Endothelial cell of umbilical vein (primary cell): ENCODE measurements at regions not wholly inside any gene's neighbourhood (a gene's known extent, or its start where the extent isn't known, plus 50 kb on each side); places are given as distances from the start of the nearest gene placed in this dataset.

Experiments
- BruUV-seq: library from RNA; stranded (reverse); fragments of 400-500 nt; replicated peaks from 2 replicates; lab custom pipeline; 2021; lab: Mats Ljungman, UMichigan
- CTCF ChIA-PET: fragments of 300-600, 350-600 bp; sonication (Branson Sonifier 250); formaldehyde crosslinking; loops from one replicate; lab custom pipeline; 2021; ENCODE audit warnings: antibody characterized with exemption, inconsistent platforms; lab: Charles Lee
- POLR2A ChIA-PET: fragments of 300-600, 350-600 bp; sonication (Branson Sonifier 250); formaldehyde crosslinking; loops from one replicate; lab custom pipeline; 2021; ENCODE audit warnings: antibody characterized with exemption, inconsistent platforms; lab: Charles Lee
- DNase-seq: peaks from one replicate; pipeline ENCODE4 v3.0.0-alpha.2; 2011; ENCODE audit warnings: low read depth, low spot score
- FAIRE-seq: peaks from 2 replicates; lab custom pipeline; 2011; peaks lifted over from hg19 to GRCh38; lab: Jason Lieb, UNC
- H2AFZ ChIP-seq: 2 replicates; pipeline ENCODE4 v1.6.0; 2012; ENCODE audit warnings: low read depth, low read length, control low read depth, inconsistent platforms
- H3K27ac ChIP-seq: 2 replicates; pipeline ENCODE4 v1.5.1; 2011; ENCODE audit warnings: low read depth, mild to moderate bottlenecking, control low read depth, low read length, moderate library complexity; ENCODE audit not compliant: insufficient read depth
- H3K27me3 ChIP-seq, 2 experiments: 2 replicates each; pipeline versions ENCODE4 v1.6.0 to v1.6.1; 2011; ENCODE audit warnings: low read length in 2 of 2, mixed read lengths in 1 of 2; ENCODE audit not compliant: control insufficient read depth in 2 of 2, insufficient read depth in 2 of 2
- H3K36me3 ChIP-seq, 2 experiments: 2 replicates in 1 of 2; 3 replicates in 1 of 2; pipeline ENCODE4 v1.5.1; 2011; ENCODE audit warnings: low read length in 2 of 2, mild to moderate bottlenecking in 1 of 2, moderate library complexity in 1 of 2; ENCODE audit not compliant: control insufficient read depth in 2 of 2, insufficient read depth in 2 of 2; ENCODE audit errors: extremely low read depth in 1 of 2
- H3K4me1 ChIP-seq: 3 replicates; pipeline ENCODE4 v1.5.1; 2011; ENCODE audit warnings: mild to moderate bottlenecking, low read length; ENCODE audit not compliant: control insufficient read depth, insufficient read depth; ENCODE audit errors: extremely low read depth
- H3K4me2 ChIP-seq: 2 replicates; pipeline ENCODE4 v1.6.1; 2011; ENCODE audit warnings: low read length, control low read depth, mixed read lengths; ENCODE audit not compliant: insufficient read depth
- H3K4me3 ChIP-seq, 3 experiments: fragments of 200-600 bp in 1 of 3; sonication (generic), shearing (Covaris generic) in 1 of 3; replicated peaks in 1 of 3; 2 replicates each; pipeline ENCODE4 v1.5.1; 2011 to 2016; ENCODE audit warnings: control low read depth in 3 of 3, low read length in 3 of 3, mild to moderate bottlenecking in 2 of 3, inconsistent platforms in 1 of 3, low read depth in 1 of 3, moderate library complexity in 1 of 3; ENCODE audit not compliant: insufficient read depth in 1 of 3
- H3K79me2 ChIP-seq: 2 replicates; pipeline ENCODE4 v1.6.0; 2012; ENCODE audit warnings: low read length, inconsistent platforms; ENCODE audit not compliant: control insufficient read depth, insufficient read depth
- H3K9ac ChIP-seq: replicated peaks from 2 replicates; pipeline ENCODE3; 2011; ENCODE audit warnings: low read length, control low read depth; ENCODE audit not compliant: insufficient read depth; ENCODE audit errors: extremely low read depth
- H3K9me1 ChIP-seq: replicated peaks from 3 replicates; pipeline ENCODE4 v1.6.0; 2011; ENCODE audit warnings: mild to moderate bottlenecking, low read length; ENCODE audit not compliant: control insufficient read depth, insufficient read depth; ENCODE audit errors: extremely low read depth
- H3K9me3 ChIP-seq: replicated peaks from 2 replicates; pipeline ENCODE4 v1.5.1; 2012; ENCODE audit warnings: low read length, inconsistent platforms; ENCODE audit not compliant: control insufficient read depth, insufficient read depth
- H4K20me1 ChIP-seq: replicated peaks from 2 replicates; pipeline ENCODE3; 2011; ENCODE audit warnings: mild to moderate bottlenecking, low read length; ENCODE audit not compliant: control insufficient read depth, insufficient read depth; ENCODE audit errors: extremely low read depth
- EZH2 ChIP-seq: IDR thresholded peaks from 2 replicates; pipeline ENCODE4 v1.6.1; 2012; ENCODE audit warnings: borderline replicate concordance, low read depth, mild to moderate bottlenecking, moderate library complexity, low read length, inconsistent platforms; ENCODE audit not compliant: severe bottlenecking
- FOS ChIP-seq: IDR thresholded peaks from 2 replicates; pipeline ENCODE4 v1.6.1; 2011; ENCODE audit warnings: mild to moderate bottlenecking, low read length, moderate library complexity, borderline replicate concordance; ENCODE audit not compliant: insufficient read depth
- GATA2 ChIP-seq: IDR thresholded peaks from 2 replicates; pipeline ENCODE4 v1.7.0; 2011; ENCODE audit warnings: low read depth, mild to moderate bottlenecking, moderate library complexity, mixed read lengths, low read length; ENCODE audit not compliant: insufficient read length, insufficient read depth
- JUN ChIP-seq: IDR thresholded peaks from 2 replicates; pipeline ENCODE4 v1.6.1; 2011; ENCODE audit warnings: borderline replicate concordance, low read depth; ENCODE audit not compliant: insufficient read length, insufficient read depth
- MYC ChIP-seq: IDR thresholded peaks from one replicate; pipeline ENCODE4 v1.6.1; 2011; ENCODE audit warnings: mild to moderate bottlenecking, low read depth, low read length
- POLR2A ChIP-seq: IDR thresholded peaks from 2 replicates; pipeline ENCODE4 v1.6.1; 2012; ENCODE audit warnings: low read depth, mild to moderate bottlenecking, control low read depth, low read length
- POLR2AphosphoS5 ChIP-seq: IDR thresholded peaks from 2 replicates; pipeline ENCODE4 v1.6.1; 2012; ENCODE audit warnings: low read depth, mild to moderate bottlenecking, control low read depth, low read length, moderate library complexity; ENCODE audit not compliant: insufficient read depth
- dilution Hi-C: fragments of 300-500 bp; cut with MboI; formaldehyde crosslinking; loops from one replicate; pipeline ENCODE4 v1.15.0; 2019; ENCODE audit warnings: low sequenced_read_pairs; ENCODE audit not compliant: extremely low pct_ligation_motif_present
- intact Hi-C: fragments of 100-400 bp; cut with micrococcal nuclease; formaldehyde crosslinking; loops from one replicate; pipeline ENCODE4 v1.10.0; 2022
- TF ChIP-seq, protein P1 (sequence below), 2 donors: IDR thresholded peaks; 1 replicate in 1 of 2; 2 replicates in 1 of 2; pipeline ENCODE4 v1.5.1; 2011; ENCODE audit warnings: low read length in 2 of 2, mild to moderate bottlenecking in 2 of 2, moderate library complexity in 2 of 2, control low read depth in 1 of 2, inconsistent platforms in 1 of 2, low read depth in 1 of 2; ENCODE audit not compliant: insufficient read depth in 1 of 2; ENCODE audit errors: extremely low read depth in 1 of 2
- TF ChIP-seq, protein P2 (sequence below): IDR thresholded peaks from 2 replicates; pipeline ENCODE4 v1.6.1; 2011; ENCODE audit not compliant: insufficient read depth, insufficient read length

DNA sequence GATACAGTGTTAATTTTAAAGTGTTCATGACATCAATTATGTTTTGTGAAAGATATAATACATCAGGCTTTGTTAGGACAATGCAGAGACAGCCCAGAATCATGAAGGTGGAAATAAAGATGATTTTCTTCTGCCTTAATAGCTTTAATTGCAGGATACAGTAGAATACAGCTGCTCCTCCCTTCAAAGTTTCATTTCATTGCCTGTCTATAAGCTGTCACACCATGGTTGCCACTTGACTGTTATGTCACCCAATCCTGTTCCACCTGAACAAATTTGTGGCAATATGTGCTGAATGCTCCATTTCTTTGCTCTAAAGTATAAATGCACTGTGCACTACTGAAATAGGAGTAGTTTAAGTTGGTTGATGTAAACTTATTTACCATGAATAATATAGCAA lies 537.8 kb upstream of the ROBO2 start:
- intact Hi-C loops: no loop called here
- ChIA-PET CTCF (no interaction called here), POLR2A (no interaction called here)
- Histone ChIP-seq H3K4me3 (no peak overlapping the region), H3K4me2 (no peak overlapping the region), H3K36me3 (no peaks in the 10 kb centered on the region), H2AFZ (no peak overlapping the region), H3K27me3 (no peaks in the 10 kb centered on the region), H4K20me1 (no peaks in the 10 kb centered on the region), H3K27ac (no peak overlapping the region), H3K9me3 (no peaks in the 10 kb centered on the region), H3K4me1 (no peaks in the 10 kb centered on the region), H3K9ac (no peak overlapping the region), H3K9me1 (no peaks in the 10 kb centered on the region), H3K79me2 (no peaks in the 10 kb centered on the region)
- dilution Hi-C loops: no loop called here
- BruUV-seq: no TSS peak
- no peak for TF ChIP-seq EZH2
- TF ChIP-seq JUN: no peak
- DNase-seq: no peak
- FAIRE-seq: no peak

DNA sequence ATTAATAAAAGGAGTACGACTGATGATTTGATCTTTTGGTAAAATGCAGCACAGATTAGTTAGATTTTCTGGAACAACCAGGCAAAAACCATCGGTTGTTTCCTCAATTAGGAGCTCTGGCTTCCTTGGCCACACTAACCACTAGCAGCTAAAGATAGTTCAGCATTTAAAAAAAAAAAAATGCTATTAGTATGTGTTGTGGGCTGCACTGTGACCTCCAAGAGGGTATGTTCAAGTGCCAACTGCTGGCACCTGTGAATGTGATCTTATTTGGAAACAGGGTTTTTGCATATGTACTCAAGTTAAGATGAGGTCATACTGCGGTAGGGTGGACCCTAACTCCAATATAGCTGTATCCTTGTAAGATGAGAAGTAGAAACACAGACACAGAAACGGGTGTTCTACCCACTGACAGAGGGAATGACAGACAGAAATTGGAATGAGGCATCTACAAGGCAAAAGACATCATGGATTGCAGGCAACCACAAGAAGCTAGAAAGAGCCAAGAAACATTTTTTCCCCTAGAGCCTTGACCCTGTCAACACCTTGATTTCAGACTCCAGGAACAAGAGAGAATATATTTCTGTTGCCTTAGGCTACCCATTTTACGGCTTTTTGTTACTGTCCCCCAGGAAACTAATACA lies 534.6 kb upstream of the ROBO2 start:
- H3K79me2 ChIP-seq: no peaks in the 10 kb centered on the region
- no peak overlapping the region for H3K27ac ChIP-seq
- dilution Hi-C loops (no loop called here), intact Hi-C loops (no loop called here)
- no peaks in the 10 kb centered on the region for H3K4me1 ChIP-seq
- H3K9me3 ChIP-seq: no peaks in the 10 kb centered on the region
- H3K9ac ChIP-seq: no peak overlapping the region
- no TSS peak for BruUV-seq
- TF ChIP-seq JUN (no peak), POLR2A (no peak), POLR2AphosphoS5 (no peak), MYC (no peak), FOS (no peak), GATA2 (no peak), EZH2 (no peak)
- TF ChIP-seq, protein P1, sequence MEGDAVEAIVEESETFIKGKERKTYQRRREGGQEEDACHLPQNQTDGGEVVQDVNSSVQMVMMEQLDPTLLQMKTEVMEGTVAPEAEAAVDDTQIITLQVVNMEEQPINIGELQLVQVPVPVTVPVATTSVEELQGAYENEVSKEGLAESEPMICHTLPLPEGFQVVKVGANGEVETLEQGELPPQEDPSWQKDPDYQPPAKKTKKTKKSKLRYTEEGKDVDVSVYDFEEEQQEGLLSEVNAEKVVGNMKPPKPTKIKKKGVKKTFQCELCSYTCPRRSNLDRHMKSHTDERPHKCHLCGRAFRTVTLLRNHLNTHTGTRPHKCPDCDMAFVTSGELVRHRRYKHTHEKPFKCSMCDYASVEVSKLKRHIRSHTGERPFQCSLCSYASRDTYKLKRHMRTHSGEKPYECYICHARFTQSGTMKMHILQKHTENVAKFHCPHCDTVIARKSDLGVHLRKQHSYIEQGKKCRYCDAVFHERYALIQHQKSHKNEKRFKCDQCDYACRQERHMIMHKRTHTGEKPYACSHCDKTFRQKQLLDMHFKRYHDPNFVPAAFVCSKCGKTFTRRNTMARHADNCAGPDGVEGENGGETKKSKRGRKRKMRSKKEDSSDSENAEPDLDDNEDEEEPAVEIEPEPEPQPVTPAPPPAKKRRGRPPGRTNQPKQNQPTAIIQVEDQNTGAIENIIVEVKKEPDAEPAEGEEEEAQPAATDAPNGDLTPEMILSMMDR (IDR thresholded peaks at IDR 0.05; ENCODE audit: extremely low read depth in 1 of 2, insufficient read depth in 1 of 2, low read depth in 1 of 2, low read length in 2 of 2): no peak
- TF ChIP-seq, protein P2, sequence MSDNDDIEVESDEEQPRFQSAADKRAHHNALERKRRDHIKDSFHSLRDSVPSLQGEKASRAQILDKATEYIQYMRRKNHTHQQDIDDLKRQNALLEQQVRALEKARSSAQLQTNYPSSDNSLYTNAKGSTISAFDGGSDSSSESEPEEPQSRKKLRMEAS: no peak
- H3K36me3 ChIP-seq: no peaks in the 10 kb centered on the region
- H3K9me1 ChIP-seq: no peaks in the 10 kb centered on the region
- H3K4me2 ChIP-seq: no peak overlapping the region
- no peak overlapping the region for H3K4me3 ChIP-seq
- H2AFZ ChIP-seq: no peak overlapping the region
- DNase-seq (no peak), FAIRE-seq (no peak)
- H4K20me1 ChIP-seq: no peaks in the 10 kb centered on the region
- CTCF ChIA-PET: no interaction called here
- no peaks in the 10 kb centered on the region for H3K27me3 ChIP-seq
- POLR2A ChIA-PET: no interaction called here
